NCI-H2107 treated with DMSO at 0.1 percent for 48 hours (cell line): ENCODE measurements at regions not wholly inside any gene's neighbourhood (a gene's known extent, or its start where the extent isn't known, plus 50 kb on each side); places are given as distances from the start of the nearest gene placed in this dataset.
A peak's percentile ranks its signal among the peaks of the same experiment; 100 is the strongest.

Experiments
- DNase-seq: peaks from one replicate; lab custom pipeline; 2025; ENCODE audit not compliant: unreplicated experiment; lab: John Stamatoyannopoulos, UW

DNA sequence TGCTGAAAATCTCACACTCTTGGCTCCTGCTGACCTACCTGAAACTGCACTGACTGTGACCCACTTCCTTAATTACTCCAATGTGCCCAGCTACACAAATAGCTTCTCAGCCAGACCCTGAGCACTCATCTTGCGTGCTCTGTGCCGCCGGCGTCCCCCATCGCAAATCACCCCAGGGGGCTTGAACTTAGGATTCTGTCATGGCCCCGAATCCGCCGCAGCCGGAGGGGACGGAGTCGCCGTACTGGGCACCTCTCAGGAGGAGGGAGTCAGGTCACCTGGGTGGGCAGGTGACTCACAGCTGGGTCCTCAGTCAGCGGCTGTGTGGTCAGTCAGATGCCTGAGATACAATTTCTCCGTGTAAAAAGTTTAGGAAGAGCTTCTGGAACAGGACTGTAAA, 804.9 kb upstream of the SALL3 start:
- DNase-seq: no peak

DNA sequence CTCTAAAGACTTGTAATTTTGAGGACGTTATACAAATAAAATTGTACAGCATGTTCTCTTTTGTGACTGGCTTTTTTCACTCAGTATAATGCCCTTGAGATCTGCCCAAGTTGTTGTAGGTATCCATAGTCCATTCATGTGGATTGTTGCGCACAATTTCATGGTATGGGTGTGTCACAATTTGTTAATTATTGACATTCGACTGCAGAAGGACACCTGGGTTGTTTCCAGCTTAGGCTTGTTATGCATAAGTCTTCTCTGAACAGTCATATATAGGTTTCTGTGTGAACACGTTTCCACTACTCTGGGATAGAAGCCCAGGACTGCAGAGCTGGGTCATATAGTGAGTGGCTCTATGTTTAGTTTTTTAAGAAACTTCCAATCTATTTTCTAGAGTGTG, 800.8 kb upstream of the SALL3 start:
- no peak for DNase-seq

GRCh38 chr18:78180741-78181140, 798.9 kb upstream of the SALL3 start:
- peak; percentile 22 for DNase-seq

GRCh38 chr18:78183815-78184214, 795.8 kb upstream of the SALL3 start:
- DNase-seq: no peak

- no peak for DNase-seq
Observed at GRCh38 chr18:78191276-78191675, 788.3 kb upstream of the SALL3 start.

GRCh38 chr18:78192054-78192453, 787.6 kb upstream of the SALL3 start:
- DNase-seq: peak; percentile 68

GRCh38 chr18:78196280-78196679, 783.3 kb upstream of the SALL3 start:
- no peak for DNase-seq

DNA sequence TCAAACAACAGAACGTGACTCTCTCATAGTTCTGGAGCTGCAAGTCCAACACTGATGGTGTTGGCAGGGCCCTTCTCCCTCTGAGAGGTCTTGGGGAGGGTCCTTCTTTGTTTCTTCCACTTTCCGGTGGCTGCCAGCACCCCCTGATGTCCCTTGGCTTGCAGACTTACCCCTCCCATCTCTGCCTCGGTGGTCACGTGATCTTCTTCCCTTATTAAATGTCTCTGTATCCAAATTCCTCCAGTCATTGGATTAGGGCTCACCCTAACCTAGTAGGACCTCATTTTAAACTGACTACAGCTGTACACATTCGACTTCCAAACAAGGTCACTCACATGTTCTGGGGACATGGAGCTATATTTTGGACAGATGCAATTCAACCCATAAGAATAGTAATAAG, 780.6 kb upstream of the SALL3 start:
- no peak for DNase-seq

DNA sequence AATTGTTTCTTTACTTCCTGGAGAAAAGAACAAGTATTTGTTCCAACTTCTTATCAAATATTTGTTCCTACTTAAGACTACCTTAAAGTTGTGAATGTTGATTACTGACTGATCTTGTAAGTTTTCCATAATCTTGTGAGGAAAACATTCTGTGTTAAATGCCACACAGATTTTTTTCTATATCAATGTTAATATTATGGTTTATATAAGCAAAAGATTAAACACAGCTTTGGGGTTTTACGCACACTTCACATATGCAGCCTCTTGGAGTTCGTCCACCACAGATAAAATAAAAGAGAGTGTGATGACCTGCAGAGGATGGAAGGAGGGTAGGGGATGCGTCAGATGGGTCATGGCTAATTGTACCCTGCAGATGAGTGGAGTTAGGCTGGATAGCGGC, 780.0 kb upstream of the SALL3 start:
- DNase-seq: no peak

DNA sequence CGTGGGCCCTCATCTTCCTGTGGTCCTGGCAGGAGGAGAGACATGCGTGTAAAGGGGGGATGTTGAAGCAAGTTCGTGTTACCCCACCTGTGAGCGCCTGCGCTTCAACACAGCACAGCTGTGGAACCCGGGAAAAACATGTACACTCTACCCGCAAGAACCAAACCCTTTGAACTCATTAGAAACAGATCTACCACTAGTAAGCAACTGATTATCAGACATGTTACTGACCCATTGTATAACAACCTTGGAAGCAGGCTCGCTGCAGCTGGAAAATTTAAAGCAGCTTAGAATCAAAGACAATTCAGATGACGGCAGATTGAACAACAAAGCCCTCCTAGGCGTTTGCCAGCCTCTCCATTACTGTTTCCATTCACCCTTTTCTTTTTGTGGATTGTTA, 771.7 kb upstream of the SALL3 start:
- DNase-seq: no peak

GRCh38 chr18:78208461-78208860, 771.2 kb upstream of the SALL3 start:
- no peak for DNase-seq

DNA sequence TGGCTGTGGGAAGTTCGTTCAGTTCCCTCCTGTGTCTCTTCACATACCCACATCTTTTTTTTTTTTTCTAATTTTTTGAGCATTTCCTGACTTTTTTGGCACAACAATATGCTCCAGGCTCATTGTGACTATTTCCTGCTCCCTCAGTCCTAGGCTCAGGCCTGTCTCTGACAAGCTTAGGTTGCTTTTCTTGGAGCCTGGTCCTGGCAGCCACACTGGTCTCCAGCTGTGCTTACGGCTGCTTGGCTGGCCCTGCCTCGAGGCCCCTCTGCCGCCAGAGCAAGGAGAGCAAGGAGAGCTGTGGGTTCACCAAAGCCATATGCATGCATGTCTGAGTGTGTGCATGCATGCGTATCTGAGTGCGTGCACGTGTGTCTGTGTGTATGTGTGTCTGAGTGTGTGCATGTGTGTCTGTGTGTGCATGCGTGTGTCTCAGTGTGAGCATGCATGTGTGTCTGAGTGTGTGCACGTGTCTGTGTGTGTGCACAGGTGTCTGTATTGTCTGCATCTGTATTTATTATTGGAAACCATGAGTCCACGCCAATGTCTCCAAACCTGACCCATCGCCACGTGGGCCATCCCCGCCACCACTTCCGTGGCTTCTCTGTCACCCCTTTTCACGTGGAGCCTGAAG, 766.1 kb upstream of the SALL3 start:
- no peak for DNase-seq

DNA sequence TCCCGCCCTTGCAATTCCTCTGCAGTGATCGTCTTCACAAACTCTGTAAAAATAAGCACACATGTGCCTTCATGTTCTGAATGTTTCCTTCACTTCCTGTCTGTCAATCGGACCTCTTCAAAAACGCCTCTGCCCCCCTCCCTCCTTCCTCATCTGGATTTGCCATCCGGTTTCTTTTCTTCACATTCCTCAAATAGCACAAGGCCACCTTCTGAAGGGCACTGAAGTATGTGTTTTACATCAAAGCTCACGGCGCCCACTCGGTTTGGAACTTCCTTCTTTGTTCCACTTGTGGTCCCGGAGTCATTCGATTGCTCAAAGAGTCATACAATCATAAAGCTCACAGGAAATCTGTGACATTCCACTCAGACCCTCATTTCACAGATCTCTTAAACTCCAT, 758.1 kb upstream of the SALL3 start:
- no peak for DNase-seq

GRCh38 chr18:78228974-78229373, 750.6 kb upstream of the SALL3 start:
- no peak for DNase-seq

DNA sequence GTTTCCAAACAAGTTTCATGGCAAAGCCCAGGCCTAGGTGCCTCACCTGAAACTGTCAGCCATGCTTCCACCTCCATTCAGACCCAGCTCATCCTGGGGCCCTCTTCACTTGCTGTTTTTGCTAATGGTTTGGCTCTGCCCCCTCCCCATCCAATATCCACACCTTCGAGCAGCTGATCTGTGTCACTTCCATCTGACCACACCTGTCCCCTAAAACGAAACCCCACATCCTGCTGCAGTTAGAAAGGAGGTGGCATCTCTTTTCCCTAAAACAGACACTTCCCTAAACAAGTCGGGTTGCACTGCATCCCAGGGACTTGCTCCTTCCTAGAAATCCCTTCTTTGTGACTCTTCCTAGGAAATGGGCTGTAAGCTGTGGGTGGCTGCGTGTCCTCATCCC, 748.7 kb upstream of the SALL3 start:
- DNase-seq: no peak

- no peak for DNase-seq
Observed at GRCh38 chr18:78232196-78232595, 747.4 kb upstream of the SALL3 start.

DNA sequence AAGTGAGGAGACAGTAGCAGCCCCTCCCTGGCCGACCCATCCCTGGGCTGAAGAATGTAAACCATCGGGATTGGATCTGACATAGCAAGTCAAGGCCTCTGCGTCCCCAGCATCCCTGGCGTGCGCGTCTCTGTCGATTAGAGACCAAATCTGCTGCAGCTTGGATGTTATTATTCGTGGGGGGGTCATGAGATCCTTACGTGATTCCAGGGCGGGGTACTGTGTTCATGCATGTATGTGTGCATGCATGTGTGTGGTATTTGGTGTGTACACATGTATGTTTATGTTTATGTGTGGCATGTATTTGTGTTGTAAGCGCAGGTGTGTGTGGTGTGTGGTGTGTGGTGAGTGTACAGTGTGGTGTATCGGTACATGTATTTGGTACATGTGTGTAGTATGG, 741.8 kb upstream of the SALL3 start:
- no peak for DNase-seq

- no peak for DNase-seq
Observed at GRCh38 chr18:78238404-78239089, 741.1 kb upstream of the SALL3 start.

GRCh38 chr18:78239090-78239457, 740.5 kb upstream of the SALL3 start:
- no peak for DNase-seq

- DNase-seq: no peak
Observed at GRCh38 chr18:78240101-78240500, 739.5 kb upstream of the SALL3 start.

GRCh38 chr18:78240627-78241252, 738.9 kb upstream of the SALL3 start:
- no peak for DNase-seq

GRCh38 chr18:78241535-78242253, 737.9 kb upstream of the SALL3 start:
- no peak for DNase-seq
